GM12872 (cell line): ENCODE measurements at regions not wholly inside any gene's neighbourhood (a gene's known extent, or its start where the extent isn't known, plus 50 kb on each side); places are given as distances from the start of the nearest gene placed in this dataset.

ENCODE experiments used
- CTCF ChIP-seq: IDR thresholded peaks from 3 replicates; pipeline ENCODE4 v1.5.1; 2011; ENCODE audit warnings: low read depth, mild to moderate bottlenecking, low read length, moderate library complexity; ENCODE audit not compliant: insufficient read depth

- TF ChIP-seq CTCF, result no peak
Measured at GRCh38 chr2:2890901-2891300, 486.7 kb downstream of the EIPR1 start.

DNA sequence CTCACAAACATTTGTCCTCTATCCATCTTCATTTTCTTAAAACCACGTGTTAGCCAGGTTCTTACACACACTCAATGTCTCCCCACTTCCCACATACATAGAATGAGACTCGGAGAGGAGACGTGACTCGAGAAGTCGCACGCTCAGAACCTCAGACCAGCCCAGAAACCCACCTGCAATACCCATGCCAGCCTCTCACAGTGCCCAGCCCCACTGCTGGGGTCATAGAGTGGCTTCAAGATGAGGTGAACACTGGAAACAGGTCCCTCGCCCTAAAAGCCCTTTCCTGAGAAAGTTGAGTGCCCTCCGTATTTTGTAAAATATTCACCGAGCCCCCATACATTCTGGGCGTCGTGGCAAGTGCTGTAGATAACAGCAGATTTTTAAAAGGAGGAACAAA is 487.4 kb downstream of the EIPR1 start:
- TF ChIP-seq CTCF, result no peak

GRCh38 chr2:2889646-2890045 is 488.0 kb downstream of the EIPR1 start:
- no peak for TF ChIP-seq CTCF

GRCh38 chr2:2889141-2889540 is 488.5 kb downstream of the EIPR1 start:
- no peak for TF ChIP-seq CTCF

- TF ChIP-seq CTCF, result no peak
Measured at GRCh38 chr2:2887772-2888387, 489.7 kb downstream of the EIPR1 start.

GRCh38 chr2:2886922-2887321 is 490.7 kb downstream of the EIPR1 start:
- no peak for TF ChIP-seq CTCF

DNA sequence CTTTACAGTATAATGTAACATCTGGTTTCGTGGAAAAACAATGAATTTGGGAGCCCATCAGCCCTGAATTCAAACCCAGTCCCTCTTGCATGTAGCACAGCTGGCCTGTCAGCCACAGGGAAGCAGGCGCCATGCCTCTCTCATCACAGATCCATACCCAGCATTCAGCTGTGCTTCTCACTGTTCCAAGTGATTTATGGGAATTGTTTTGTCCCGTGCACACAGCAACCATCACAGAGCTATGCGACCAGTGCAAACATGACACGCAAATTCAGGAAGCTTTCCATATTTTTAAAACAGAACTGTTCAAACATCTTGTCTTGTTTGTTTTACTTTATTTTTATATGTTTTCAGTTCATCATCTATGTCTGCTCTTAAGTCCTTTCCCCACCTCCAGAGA is 496.1 kb downstream of the EIPR1 start:
- no peak for TF ChIP-seq CTCF
